Kidney capillary endothelial cell (primary cell): ENCODE measurements at regions not wholly inside any gene's neighbourhood (a gene's known extent, or its start where the extent isn't known, plus 50 kb on each side); places are given as distances from the start of the nearest gene placed in this dataset.

Experiments used
- DNase-seq: peaks from one replicate; pipeline ENCODE4 v3.0.0-alpha.2; 2018; ENCODE audit warnings: low spot score

DNA sequence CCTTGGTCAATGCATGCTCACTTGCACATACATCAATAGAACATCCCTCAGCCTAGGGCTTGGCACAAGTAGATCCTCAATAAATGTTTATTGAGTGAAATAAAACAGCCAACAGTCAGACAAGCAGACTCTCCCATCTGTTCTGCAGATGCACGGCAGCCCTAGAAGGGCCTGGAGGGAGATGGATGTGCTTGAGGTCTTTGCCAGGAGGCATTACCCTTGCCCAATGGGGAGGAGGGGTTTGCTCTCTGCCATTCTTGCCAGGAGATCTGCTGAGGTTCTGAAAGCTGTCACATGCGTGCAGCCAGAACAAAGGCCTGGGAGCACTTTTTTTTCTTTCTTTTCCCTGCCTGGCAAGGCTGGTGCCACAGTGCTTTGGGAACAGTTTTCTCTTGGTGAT, 349.3 kb upstream of the THRB start:
- DNase-seq, result no peak

DNA sequence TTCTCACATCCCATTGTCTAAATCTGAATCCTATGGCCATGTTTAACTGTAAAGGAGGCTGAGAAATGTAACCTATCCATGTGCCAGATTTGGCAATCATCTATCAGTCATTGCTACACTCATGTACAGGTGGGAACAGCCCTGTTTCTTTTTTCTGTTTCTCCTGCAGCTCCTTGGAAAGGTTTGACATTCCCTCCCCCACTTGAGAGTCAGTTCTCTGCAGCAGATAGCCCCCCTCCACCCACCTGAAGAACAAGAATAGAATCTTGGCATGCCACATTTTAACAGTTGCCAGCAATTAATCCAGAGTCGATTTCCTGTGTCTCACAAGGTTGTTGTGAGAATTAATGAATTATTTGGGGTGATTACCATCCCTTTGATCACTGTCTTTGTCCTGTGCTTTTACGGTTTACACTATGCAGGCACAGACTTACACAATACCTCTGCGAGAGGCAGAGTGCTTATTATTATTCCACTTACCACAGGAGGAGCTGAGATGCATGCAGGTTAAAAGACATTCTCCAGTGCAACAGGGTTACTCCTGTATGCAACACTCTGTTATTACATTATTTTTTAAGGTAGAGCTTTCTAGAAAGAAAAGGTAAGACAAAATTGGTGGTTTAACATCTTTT, 351.0 kb upstream of the THRB start:
- no peak for DNase-seq

DNA sequence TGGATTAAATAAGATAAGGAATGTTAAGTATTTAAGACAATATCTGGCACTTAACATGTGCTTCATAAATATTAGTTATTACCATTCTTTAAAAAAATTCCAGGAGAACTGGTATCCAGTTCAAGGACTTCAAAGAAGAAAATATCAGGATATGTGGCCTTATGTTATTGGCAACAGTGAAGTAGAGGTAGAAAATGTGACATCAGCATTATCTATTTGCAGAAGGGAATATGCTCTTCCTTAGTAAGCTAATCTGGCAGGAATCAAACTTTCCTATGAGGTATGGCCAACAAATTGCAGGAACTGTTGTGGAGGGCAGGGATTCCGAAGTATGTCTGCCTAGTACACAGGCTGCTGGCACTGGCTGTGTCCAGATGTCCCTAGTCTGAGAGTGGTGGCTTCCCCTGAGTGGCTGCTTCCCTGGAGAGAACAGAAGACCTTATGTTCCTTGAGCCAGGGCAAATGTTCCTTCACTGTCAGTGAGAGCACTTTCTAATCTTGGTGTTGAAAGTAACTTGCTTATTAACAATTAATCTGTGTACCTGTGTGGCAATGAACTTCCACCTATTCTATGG, 351.7 kb upstream of the THRB start:
- DNase-seq, result no peak

DNA sequence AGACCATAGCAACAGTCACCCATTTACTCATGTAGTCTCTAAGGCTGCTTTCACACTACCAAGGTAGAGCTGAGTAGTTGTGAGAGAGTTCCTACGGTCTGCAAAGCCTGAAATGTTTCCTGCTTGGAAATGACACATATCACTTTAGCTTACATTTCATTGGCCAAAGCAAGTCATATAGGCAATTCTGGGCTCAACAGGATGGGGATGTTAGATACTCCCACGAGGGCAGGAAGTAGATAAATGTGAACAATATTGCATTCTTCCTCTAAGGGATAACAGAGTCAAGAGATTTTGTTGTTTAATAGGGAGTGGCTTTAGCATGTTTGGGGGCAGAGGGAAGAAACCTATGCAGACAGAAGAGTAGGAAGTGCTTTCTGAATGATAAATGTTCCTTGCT, 355.6 kb upstream of the THRB start:
- DNase-seq, result peak; percentile 90

DNA sequence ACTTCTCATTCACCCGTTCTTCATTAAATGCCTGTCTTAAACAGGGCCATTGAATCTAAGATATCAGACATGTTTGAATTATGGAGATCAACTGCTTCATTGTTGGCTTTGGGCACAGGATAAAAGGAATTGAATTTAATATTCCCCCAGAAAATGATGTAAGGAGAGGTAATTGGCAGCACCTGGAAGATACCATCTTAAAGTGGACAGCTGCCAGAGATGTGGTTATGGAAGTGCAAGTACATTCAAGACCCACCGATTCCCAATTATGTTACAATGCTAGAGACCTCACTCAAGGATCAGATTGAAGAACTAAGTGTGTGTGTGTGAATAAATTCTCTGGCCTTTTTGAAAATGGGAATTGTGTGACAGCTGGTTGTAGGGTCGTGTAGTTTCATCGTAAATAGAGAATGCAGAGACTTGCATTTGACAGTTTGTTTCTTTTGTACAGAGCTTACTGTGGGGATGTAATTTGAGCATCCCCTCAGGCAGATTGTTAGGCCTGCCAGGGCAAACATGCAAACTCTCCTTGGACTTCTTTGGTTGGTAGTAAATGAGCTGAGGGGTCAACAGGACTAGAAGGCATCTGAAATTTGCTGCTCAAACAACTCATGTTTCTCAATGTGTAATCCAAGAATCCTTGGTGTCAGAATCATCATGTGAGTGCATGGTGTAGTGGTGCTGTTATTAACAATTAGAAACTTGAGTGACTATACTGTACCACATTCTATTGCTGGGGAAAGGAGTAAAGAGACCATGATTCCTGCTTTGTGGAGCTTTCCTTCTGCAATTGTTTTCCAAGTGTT, 359.2 kb upstream of the THRB start:
- DNase-seq, result no peak

DNA sequence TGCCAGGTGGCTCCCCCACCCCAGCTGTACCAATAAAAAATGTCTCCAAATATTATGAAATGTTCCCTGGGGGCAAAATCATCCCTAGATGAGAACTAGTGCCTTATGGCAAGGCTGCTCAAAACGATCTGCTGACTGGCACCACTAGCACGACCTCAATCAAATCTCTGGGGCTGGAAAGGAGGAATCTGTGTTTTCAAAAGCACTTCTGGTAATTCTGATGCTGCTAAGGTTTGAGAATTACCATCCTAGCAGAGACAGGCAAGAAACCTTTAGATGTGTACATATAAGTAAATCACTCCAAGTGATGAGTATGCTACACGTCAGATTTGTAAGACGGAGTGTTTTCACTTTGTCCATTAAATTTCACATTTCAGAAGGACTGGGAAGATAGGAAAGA, 360.1 kb upstream of the THRB start:
- no peak for DNase-seq

DNA sequence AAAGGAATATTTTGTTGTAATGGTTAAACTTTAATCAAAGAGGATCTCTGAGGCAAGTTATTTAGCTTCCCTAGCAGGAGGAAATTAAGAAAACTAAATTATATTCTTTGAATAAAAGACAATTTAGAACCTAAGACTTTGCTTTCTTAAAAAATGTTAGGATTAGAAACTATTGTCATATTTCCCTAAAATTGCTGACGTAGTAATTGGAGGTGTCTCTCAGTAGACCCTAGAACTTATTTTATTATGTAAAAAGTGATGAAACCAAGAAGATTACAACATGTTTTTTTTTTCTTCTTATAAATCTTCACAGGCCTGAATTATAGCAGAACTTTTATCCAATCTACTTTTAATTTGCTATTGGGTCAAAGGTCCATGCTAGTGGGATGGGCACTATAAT, 363.3 kb upstream of the THRB start:
- no peak for DNase-seq

DNA sequence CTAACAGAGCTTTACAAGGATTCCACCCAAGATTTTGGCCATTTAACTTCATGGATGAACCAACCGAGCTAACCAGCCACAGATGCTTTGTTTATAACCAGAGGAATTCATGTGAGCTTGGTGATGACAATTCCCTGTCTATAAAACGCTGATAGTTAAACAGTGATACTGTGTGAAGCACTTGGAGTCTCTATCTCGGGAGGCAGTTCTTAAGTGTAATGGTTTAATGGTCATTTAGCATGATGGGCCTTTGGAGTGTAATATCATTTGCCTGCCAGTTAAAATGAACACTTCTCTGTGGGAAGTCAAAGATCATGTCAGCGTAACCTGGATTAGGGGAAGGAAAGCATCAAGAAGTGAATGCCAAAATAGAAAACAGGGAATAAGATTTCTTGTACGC, 368.6 kb upstream of the THRB start:
- DNase-seq, result no peak

DNA sequence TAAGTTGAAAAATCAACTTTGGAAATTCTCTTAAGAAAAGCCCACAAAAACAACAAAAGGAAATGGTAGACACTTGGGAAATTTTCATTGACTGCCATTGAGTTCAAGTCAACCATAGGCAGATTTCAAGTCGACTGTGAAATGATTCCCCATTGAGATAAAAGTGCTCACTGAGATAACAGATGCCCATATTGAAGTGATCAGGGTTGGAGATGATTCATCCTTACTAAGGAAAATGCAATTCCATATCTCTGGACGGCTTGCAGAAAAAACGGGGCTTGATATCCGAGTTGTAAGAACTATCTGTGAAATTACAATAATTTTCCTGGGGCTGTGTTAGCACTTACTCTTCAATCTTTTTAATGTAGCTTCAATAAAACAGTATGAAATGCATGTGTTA, 373.1 kb upstream of the THRB start:
- no peak for DNase-seq

DNA sequence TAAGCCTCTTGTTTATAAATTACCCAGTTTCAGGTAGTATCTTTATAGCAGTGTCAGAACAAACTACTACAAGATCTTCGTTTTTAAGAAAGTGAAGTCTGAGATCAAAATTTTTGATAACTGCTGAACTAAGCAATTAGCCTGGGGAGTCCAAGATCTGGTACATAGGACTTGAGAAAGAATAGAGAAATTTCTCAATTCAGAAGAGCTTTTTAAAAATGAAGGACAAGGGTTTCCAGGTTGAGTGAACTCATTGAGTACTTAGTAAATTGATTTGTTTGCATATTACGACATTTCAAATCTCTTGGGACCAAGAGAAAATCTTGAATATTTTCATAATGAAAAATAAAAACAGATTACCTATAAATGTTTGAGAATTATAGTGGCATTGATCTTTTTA, 386.6 kb upstream of the THRB start:
- DNase-seq, result no peak

DNA sequence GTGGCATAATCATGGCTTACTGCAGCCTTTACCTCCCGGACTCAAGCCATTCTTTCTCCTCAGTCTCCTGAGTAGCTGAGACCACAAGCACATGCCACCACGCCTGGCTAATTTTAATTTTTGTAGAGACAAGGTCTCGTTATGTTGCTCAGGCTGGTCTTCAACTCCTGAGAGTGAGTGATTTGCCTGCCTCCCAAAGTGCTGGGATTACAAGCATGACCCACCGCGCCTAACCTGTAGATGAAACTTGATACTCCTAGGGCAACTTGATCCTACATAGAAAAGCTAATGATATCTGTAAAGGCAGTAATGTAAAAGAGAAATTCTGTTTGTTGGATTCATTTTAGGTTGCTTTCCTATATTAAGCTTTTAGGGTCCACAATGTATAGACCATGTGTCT, 391.9 kb upstream of the THRB start:
- DNase-seq, result no peak

DNA sequence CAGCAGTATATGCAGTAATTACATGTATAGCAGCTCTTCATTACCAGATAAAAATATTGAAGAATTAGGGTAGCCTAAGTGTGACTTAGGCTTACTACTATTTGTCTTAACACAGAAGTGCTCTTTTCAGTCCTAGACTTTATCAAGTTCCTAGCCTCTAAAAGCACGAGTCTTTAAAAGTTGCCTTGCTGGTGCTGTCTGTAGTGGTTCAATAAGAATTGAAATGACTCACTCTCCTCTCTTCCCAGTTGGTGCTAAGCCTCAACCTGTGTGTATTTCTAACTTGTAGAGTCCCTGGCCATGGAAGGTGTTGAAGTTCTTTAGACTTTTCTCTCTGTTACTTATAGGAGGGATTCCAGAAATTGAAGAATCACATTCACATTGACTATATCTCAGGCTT, 395.4 kb upstream of the THRB start:
- no peak for DNase-seq

DNA sequence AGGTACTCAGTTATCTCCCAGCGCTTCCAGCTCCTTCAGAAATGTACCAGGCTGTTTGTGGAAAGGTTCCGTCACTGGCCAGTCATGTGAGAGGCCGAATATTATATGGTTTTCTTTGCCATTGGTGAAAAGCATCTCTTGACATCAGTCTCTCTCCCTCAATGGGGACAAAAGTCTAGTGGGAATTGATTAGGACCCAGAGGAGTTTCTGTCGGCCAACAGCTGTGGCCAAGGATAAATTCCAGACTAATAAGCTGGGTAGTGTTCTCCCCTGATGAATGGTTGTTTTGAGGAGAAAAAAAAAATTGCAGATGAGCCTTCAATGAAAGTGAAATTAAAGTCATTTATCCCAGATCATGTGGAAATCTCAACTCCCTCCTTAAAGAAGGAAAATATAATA, 404.7 kb upstream of the THRB start:
- DNase-seq, result no peak

DNA sequence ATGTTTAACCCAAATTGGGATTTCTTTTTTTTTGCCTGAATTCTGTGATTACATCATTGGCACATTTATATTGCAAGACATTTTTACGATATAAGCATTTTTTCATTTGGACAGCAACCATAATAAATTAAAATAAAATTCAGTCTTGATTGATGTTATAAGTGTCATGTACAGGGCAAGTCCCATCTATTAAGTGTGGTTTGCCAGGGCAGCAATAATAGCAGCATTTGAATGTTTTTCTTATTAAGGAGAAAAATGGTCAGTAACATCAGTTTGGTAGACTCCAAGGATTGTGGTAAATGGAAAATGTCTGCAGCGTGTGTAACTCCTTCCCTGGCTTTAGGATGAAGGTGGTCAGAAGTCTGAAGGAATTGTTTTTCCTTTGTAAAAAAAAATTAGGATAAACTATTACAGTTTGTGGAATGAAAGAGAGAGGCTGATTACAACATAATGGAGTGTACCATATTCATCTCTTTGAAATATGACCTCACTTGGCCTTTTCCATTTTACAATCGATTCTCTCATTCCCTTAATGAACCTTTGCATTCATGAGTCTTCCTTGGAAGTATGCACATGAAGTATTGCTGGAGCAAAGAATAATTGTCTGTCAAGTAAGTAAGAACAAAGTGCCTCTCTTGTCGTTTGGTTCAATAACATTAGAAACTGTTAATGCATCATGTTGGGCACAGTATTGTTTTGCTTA, 405.4 kb upstream of the THRB start:
- no peak for DNase-seq

DNA sequence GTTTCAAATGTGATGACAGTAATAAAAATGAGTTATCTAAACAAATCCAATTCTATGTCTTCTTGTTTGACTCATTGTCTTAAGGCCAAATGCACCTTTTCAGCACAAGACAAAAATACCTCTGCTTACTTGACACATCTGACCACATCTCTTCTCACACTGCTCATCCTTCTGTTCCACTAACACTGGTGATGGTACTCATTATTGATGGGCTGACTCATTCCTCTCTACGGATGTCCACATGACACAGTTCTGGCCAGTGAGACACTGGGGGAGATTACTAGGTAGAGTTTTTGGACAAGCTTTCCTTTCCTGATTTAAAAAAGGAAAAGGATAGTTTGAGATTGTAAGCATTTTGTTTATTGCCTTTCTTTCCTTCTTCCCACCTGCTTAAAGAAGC, 410.6 kb upstream of the THRB start:
- no peak for DNase-seq

DNA sequence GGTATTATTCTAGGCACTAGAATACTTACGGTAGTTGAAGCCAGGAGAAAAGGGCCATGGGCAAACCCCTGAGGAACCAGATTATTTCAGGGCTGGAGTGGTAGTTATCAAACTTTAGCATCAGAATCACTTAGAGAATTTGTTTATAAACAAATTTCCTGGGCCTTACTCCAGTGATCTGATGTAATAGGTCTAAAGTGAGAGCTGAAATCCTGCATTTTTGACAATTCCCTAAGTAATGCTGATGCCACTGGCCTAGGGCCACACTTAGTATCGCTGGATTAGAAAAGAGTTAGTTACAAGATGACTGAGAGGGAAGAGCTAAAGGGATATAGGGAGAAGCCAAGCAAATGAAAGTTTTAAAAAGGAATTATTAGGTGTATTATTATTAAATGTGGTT, 412.5 kb upstream of the THRB start:
- no peak for DNase-seq

DNA sequence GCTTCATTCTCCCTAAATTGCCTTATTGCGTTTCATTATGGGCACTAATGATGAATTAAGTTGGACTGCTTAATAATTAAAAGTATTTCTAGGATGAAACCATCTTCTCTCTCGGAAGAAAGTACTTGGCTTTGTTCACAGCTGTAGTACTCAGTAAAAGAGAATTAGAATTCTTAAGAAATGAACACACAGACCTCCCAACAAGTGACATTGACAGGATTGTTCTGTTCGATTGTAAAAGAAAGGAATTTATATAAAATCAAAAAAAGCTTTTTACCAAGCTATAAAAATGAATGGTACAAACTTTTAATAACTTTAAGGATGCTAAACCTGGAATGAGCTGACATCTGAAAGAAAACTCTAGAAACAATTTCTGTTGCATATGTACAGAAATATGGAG, 416.4 kb upstream of the THRB start:
- DNase-seq, result no peak

DNA sequence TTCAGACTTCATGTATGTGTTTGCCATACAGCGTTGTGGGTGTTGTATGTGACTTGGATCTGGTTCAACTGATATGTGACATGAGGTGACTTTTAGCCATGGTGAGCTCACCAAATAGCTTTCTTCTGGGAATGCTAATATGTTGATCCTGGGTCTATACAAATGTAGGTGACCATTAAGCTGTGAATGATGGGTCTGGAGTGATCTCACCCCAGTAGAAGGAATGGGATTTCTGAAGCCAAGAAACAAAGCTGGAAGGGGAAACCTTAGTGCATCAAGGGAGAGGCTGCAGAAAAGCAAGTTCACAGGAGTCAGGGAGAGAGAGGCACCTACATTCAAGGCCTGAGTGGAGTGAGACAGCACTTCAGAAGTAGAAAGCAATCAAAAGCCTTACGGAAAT, 421.0 kb upstream of the THRB start:
- DNase-seq, result no peak

DNA sequence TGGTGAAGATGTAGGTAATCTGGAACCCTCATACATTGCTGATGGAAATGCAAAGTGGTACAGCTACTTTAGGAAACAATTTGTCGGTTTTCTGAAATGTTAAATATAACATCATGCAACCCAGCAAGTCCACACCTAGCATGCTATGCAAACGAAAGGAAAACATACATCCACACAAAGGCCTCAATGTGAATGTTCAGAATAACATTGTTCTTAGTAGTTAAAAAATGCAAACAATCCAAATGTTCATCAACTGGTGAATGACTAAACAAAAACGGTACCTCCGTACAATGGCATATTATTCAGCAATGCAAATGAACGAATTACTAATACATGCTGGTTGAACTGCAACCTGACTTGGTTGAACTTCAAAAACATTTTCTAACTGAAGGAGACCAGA, 423.3 kb upstream of the THRB start:
- no peak for DNase-seq

DNA sequence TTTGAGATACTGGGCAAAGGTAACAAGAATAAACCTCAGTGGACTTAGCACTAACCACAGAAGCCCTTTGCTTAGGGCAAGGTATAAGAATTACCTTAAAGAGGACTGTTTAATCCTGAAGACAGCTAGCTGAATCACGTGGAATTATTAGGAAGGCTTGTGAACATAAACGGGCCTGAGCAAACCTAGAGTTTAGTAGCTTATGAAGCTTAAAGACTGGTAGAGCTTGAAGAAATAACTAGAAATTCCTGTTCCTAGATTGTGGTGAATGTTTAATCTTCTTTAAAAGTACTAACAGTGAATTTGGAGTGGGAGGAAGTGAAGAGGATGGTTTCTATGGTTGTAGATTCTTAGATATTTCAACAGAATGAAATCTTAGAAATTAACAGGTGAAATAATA, 428.9 kb upstream of the THRB start:
- no peak for DNase-seq

DNA sequence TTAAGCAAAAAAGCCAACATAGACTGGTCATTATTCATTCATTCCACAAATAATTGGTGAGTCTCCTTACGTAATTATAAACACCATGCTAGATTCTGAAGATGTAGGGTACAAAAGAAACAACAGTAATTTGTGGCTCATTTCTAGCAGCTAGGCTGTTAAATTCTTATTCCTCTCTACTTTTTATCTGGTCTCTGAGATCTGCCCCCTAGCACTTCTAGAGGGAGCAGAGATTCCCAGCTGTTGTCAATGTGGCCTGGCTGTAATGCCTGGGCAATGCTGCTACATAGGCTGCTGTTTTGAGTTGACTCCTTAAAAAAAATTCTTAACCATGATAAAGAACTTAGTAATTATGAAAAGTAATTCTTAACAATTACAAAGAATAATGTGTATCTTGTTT, 434.9 kb upstream of the THRB start:
- no peak for DNase-seq

DNA sequence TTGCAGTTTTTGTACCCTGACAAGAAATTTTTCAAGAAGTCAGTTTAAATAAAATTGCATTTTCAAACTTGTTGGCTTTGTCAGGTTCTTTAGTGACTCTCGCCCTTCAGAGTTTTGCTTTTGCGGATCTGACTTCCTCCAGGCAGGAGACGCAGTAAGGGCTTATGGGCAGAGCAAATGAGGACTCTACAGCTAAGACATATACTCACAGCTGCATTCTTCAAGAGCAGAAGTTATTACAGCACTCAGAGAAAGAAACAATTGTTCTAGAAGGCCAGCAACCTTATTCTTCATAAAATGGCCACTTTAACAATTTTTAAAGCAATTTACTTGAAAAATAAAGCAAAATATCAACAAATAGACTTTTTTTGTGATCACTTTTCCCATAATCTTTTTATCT, 438.8 kb upstream of the THRB start:
- no peak for DNase-seq

DNA sequence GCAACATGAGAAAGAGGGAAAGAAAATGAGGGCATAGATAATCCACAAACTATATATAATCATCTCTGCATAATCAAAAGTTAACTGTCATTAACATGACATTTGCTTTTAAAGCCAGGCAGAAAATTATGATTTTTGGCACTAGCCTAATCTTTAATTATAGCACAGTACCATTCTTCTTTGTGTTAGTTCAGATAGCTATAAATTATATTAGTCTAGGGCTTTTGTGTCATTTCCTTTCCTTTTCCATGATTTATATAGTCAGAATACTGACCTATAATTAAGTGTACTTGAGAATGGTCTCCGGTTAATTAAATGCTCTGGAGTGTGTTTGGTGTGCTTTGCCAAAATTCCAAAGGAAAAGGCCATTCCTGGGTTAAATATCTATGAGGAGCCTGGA, 441.9 kb upstream of the THRB start:
- DNase-seq, result no peak
